ENCODE measurements at regions not wholly inside any gene's neighbourhood (a gene's known extent, or its start where the extent isn't known, plus 50 kb on each side); places are given as distances from the start of the nearest gene placed in this dataset.

DNA sequence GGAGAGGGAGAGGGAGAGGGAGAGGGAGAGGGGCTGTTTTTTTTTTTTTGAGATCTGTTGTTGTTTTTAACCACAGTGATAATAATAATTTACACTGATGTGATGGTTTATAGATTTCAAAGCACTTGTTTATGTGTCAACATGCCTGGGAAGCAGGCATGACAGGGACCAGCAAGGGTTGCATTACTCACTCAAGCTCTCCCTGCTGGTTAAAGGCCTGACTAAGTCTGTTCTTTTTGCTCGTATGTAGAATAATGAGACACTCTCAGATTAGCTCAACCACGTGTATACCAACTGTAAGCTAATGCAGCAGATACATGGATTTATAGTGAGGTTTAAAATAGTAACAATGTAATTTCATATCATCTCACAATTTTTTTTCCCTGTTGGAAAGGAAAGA is 134.6 kb upstream of the BOD1L1 start:
- H3K27me3 ChIP-seq (ENCODE audit: insufficient read depth, low read length): no peaks in the 10 kb centered on the region
- TF ChIP-seq, protein P1, sequence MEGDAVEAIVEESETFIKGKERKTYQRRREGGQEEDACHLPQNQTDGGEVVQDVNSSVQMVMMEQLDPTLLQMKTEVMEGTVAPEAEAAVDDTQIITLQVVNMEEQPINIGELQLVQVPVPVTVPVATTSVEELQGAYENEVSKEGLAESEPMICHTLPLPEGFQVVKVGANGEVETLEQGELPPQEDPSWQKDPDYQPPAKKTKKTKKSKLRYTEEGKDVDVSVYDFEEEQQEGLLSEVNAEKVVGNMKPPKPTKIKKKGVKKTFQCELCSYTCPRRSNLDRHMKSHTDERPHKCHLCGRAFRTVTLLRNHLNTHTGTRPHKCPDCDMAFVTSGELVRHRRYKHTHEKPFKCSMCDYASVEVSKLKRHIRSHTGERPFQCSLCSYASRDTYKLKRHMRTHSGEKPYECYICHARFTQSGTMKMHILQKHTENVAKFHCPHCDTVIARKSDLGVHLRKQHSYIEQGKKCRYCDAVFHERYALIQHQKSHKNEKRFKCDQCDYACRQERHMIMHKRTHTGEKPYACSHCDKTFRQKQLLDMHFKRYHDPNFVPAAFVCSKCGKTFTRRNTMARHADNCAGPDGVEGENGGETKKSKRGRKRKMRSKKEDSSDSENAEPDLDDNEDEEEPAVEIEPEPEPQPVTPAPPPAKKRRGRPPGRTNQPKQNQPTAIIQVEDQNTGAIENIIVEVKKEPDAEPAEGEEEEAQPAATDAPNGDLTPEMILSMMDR (conservative IDR thresholded peaks at IDR 0.05): no peak
- H3K9me3 ChIP-seq (ENCODE audit: control insufficient read depth, low read depth, low read length): no peaks in the 10 kb centered on the region
- H2BK5ac ChIP-seq (ENCODE audit: insufficient read length, low read length): no peak overlapping the region
- H4K8ac ChIP-seq (replicated peaks; ENCODE audit: insufficient read length, low read depth, low read length): no peak overlapping the region
- no peak overlapping the region for H2BK15ac ChIP-seq (ENCODE audit: low read depth, low read length)
- no peak overlapping the region for H2AFZ ChIP-seq (ENCODE audit: low read length)
- DNase-seq: no peak
- no peak overlapping the region for H2BK12ac ChIP-seq (ENCODE audit: insufficient read length, low read depth, low read length)
- no peaks in the 10 kb centered on the region for H3K79me2 ChIP-seq (ENCODE audit: insufficient read depth, low read length)
- H3K4me2 ChIP-seq (ENCODE audit: insufficient read depth, insufficient read length, low read length): no peak overlapping the region
- H2BK120ac ChIP-seq (ENCODE audit: low read depth, low read length, poor library complexity, severe bottlenecking): no peak overlapping the region
- peaks cover 2 to 16% (median 8%) of the 10 kb centered on the region in 3 experiments for H3K36me3 Mint-ChIP-seq (ENCODE audit: insufficient read depth in 1 of 3, low read depth in 3 of 3)
- H3T11ph ChIP-seq (ENCODE audit: low read length): no peak overlapping the region
- H3K9me3 Mint-ChIP-seq: peaks cover 26 to 40% of the 10 kb centered on the region in 2 experiments
- no peak overlapping the region for H3K9ac ChIP-seq (ENCODE audit: extremely low read depth, insufficient read length, low read length)
- H3K4me1 ChIP-seq (ENCODE audit: insufficient read depth, low read length): no peaks in the 10 kb centered on the region
- H3K27ac ChIP-seq (ENCODE audit: insufficient read length, low read depth, low read length): no peak overlapping the region
- H3K4me1 Mint-ChIP-seq: no peaks in the 10 kb centered on the region
- no peak overlapping the region for H4K5ac ChIP-seq (ENCODE audit: insufficient read length, low read depth, low read length)
- H3K4me3 Mint-ChIP-seq: no peak overlapping the region
- H2BK20ac ChIP-seq (ENCODE audit: low read depth, low read length, poor library complexity, severe bottlenecking): no peak overlapping the region
- WGBS (ENCODE audit: extremely low coverage, insufficient read length, low lambda C conversion rate): no CpG with 5 or more reads among the region's 2 CpGs
- H3K27ac Mint-ChIP-seq: no peak overlapping the region
- H3K23me2 ChIP-seq (ENCODE audit: insufficient read length, low read depth, low read length, poor library complexity, severe bottlenecking): no peaks in the 10 kb centered on the region
- H2AK5ac ChIP-seq (ENCODE audit: insufficient read length, low read length): no peak overlapping the region
- H3K27me3 Mint-ChIP-seq (ENCODE audit: low read depth): no peaks in the 10 kb centered on the region; the same call in 1 of the 2 replicates
- no peak overlapping the region for H3K23ac ChIP-seq (ENCODE audit: insufficient read length, low read depth, low read length)
- no peak overlapping the region for H3K56ac ChIP-seq (ENCODE audit: insufficient read length, low read depth, low read length)
- no peak overlapping the region for H4K91ac ChIP-seq (ENCODE audit: insufficient read length, low read depth, low read length)
- no peak overlapping the region for H3K14ac ChIP-seq (ENCODE audit: insufficient read depth, low read length)
- no peaks in the 10 kb centered on the region for H3K79me1 ChIP-seq (ENCODE audit: insufficient read depth, low read depth, low read length, poor library complexity, severe bottlenecking)
- no peaks in the 10 kb centered on the region for H4K20me1 ChIP-seq (ENCODE audit: control insufficient read depth, insufficient read depth, insufficient read length)
- H3K18ac ChIP-seq (ENCODE audit: insufficient read length, low read depth, low read length): no peak overlapping the region
- H3K4ac ChIP-seq (ENCODE audit: low read depth, low read length): no peak overlapping the region

All from H9 (cell line).